ENCODE measurements at regions not wholly inside any gene's neighbourhood (a gene's known extent, or its start where the extent isn't known, plus 50 kb on each side); places are given as distances from the start of the nearest gene placed in this dataset.
"Not testable (repeated sequence)": the region's sequence is repeated elsewhere in the genome, so short reads cannot be mapped to it uniquely, and the experiment has no call there.

DNA sequence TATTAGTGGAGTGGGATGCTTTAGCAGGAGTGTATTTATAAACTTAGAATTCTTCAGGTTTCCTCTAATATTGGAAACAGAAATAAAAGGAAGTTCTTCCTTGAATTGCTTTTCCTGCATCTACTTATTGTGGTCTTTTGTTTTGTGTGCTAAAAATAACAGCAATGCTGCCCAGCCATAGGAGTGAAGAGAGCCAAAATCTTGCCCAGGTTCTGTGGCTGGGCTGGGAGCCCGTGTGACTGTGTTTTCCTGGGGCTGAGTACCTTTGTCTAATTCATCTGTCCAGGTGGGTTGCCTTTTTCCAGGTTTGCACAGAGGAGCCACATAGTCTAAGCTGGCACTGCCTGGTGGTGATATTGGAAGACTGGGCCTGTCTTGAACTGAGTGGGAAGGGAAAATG is 179.7 kb upstream of the ADAMTSL1 start:
- intact Hi-C loops (cut with DNase I; ENCODE audit: low total_unique reads), result no loop called here
- no peak for DNase-seq (ENCODE audit: low spot score in 2 of 2)
- 65 to 69% methylated on average over 1 of the region's 1 CpG for whole genome bisulfite sequencing, 2 donors
- TF ChIP-seq POLR2A (IDR thresholded peaks at IDR 0.05), result no peak
- H3K4me3 ChIP-seq (ENCODE audit: low read depth, poor library complexity, severe bottlenecking), result no peak overlapping the region

DNA sequence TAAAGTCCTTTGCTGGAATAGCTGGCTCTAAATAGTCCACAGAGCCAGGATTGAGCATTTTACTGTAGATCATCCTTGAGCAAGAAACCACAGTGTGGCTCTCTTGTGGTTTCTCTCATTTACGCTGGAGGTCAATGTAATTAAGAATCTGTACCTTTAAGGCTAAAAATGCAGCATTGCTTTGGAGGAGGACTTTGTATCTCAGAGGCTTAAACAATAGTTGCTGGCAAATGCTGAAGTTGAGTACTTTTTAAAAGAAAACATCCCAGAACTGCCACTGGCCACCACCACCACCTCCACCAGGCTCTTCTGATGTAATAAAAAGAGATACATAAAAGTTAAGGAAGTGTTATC is 177.3 kb upstream of the ADAMTSL1 start:
- TF ChIP-seq, protein P1, sequence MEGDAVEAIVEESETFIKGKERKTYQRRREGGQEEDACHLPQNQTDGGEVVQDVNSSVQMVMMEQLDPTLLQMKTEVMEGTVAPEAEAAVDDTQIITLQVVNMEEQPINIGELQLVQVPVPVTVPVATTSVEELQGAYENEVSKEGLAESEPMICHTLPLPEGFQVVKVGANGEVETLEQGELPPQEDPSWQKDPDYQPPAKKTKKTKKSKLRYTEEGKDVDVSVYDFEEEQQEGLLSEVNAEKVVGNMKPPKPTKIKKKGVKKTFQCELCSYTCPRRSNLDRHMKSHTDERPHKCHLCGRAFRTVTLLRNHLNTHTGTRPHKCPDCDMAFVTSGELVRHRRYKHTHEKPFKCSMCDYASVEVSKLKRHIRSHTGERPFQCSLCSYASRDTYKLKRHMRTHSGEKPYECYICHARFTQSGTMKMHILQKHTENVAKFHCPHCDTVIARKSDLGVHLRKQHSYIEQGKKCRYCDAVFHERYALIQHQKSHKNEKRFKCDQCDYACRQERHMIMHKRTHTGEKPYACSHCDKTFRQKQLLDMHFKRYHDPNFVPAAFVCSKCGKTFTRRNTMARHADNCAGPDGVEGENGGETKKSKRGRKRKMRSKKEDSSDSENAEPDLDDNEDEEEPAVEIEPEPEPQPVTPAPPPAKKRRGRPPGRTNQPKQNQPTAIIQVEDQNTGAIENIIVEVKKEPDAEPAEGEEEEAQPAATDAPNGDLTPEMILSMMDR (IDR thresholded peaks at IDR 0.05), result no peak
- TF ChIP-seq POLR2A (IDR thresholded peaks at IDR 0.05), result no peak
- 60 to 67% methylated on average over 1 of the region's 1 CpG for WGBS, 2 donors

DNA sequence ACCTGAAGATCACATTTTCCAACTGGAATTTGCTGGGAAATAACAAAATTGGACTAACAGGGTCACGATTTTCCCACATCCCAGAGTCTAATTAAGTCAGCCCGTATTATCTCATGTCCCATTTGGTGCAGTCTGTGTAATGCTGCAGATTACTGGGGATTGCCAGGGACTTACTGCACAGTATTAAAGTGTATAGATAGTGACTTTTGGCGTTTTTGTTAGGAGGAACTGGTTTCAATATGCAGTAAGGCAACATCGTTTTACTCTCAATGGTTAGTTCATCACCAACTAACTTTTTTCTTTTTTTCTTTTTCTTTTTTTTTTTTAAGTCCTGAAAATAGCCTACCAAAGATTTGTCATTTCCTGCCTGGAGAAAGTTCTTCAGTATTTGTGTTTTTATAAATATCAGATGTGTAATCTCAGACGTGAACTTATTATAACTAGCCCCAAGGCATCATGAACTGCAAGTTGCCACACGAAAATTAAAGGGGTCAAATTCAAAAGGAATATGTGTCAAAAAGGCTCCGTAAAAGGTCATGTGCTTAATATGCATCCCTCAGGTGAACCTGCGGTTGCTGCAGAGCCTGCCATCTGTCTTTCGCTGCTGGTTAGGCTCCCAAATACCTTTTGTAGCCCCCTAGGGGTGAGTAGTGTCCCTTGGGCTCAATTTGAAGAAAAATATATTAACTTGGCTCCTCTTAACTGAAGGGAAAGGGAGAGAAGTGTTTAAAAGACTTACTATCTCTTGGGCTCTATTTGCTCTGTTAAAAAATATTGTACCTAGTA is 176.7 kb upstream of the ADAMTSL1 start:
- 16 to 24% methylated on average over 9 of the region's 9 CpGs for WGBS, 2 donors
- DNase-seq (ENCODE audit: low spot score in 2 of 2), result no peak
- H3K4me3 ChIP-seq (ENCODE audit: low read depth, poor library complexity, severe bottlenecking), result no peak overlapping the region
- intact Hi-C loops (cut with DNase I; ENCODE audit: low total_unique reads), result no loop called here
- TF ChIP-seq POLR2A (IDR thresholded peaks at IDR 0.05), result no peak
- TF ChIP-seq, protein P1 (IDR thresholded peaks at IDR 0.05), result no peak

More for the DNA sequence above, 177.3 kb upstream of the ADAMTSL1 start:
- DNase-seq (ENCODE audit: low spot score in 2 of 2), result no peak
- intact Hi-C loops (cut with DNase I; ENCODE audit: low total_unique reads), result no loop called here
- H3K4me3 ChIP-seq (ENCODE audit: low read depth, poor library complexity, severe bottlenecking), result no peak overlapping the region

DNA sequence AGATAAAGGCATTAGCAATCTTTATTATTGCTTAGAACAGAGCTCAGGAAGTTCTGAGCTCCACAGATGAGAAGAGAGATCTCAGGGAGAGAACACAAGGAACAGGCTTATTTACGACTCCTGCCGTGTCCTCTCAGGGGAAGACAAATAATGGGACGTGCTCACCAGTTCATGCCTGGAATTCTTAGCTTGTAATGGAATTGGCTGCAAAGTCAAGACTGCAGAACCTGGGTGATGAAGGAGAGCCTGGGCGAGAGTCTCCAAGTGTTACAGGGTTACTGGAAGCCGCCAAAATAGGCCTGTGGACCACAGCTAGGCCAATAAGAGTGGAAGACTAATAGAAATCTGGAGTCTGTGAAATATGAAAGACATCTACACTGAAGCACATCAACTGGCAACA is 174.5 kb upstream of the ADAMTSL1 start:
- DNase-seq (ENCODE audit: low spot score in 2 of 2), result no peak
- H3K4me3 ChIP-seq (ENCODE audit: low read depth, poor library complexity, severe bottlenecking), result no peak overlapping the region
- no peak for TF ChIP-seq POLR2A (IDR thresholded peaks at IDR 0.05)
- TF ChIP-seq, protein P1 (IDR thresholded peaks at IDR 0.05), result no peak
- intact Hi-C loops (cut with DNase I; ENCODE audit: low total_unique reads), result no loop called here
- 96 to 97% methylated on average over 5 of the region's 5 CpGs for WGBS, 2 donors

DNA sequence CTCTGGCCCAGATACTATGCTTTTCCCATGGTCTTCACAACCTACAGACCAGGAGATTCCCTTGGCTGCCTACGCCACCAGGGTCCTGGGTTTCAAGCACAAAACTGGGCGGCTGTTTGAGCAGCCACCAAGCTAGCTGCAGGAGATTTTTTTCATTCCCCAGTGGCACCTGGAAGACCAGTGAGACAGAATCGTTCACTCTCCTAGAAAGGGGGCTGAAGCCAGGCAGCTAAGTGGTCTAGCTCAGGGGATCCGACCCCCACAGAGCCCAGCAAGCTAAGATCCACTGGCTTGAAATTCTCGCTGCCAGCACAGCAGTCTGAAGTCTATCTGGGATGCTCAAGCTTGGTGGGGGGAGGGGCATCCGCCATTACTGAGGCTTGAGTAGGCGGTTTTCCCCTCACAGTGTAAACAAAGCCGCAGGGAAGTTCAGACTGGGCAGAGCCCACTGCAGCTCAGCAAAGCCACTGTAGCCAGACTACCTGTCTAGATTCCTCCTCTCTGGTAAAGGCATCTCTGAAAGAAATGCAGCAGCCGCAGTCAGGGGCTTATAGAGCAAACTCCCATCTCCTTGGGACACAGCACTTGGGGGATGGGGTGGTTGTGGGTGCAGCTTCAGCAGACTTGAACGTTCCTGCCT is 168.7 kb upstream of the ADAMTSL1 start:
- intact Hi-C loops (cut with DNase I; ENCODE audit: low total_unique reads); DNase-seq (ENCODE audit: low spot score in 2 of 2): not testable (repeated sequence)
- 92 to 94% methylated on average over 2 to 7 of the region's 10 CpGs for WGBS, 2 donors

DNA sequence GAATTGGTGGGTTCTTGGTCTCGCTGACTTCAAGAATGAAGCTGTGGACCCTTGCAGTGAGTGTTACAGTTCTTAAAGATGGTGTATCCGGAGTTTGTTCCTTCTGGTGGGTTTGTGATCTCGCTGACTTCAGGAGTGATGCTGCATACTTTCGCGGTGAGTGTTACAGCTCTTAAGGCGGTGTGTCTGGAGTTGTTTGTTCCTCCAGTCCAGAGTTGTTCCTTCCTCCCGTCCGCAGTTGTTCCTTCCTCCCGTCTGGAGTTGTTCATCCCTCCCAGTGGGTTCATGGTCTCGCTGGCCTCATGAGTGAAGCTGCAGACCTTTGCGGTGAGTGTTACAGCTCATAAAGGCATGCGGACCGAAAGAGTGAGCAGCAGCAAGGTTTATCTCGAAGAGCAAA is 159.6 kb upstream of the ADAMTSL1 start:
- WGBS, 2 donors, result 91% methylated on average over 14 of the region's 14 CpGs
- no peak for DNase-seq (ENCODE audit: low spot score in 2 of 2)
- H3K4me3 ChIP-seq (ENCODE audit: low read depth, poor library complexity, severe bottlenecking), result no peak overlapping the region
- intact Hi-C loops (cut with DNase I; ENCODE audit: low total_unique reads), result no loop called here
- TF ChIP-seq, protein P1 (IDR thresholded peaks at IDR 0.05), result no peak
- no peak for TF ChIP-seq POLR2A (IDR thresholded peaks at IDR 0.05)

More for the DNA sequence above, 168.7 kb upstream of the ADAMTSL1 start:
- H3K4me3 ChIP-seq (ENCODE audit: low read depth, poor library complexity, severe bottlenecking), result not testable (repeated sequence)
